OCI-LY7 (cell line): ENCODE measurements at regions not wholly inside any gene's neighbourhood (a gene's known extent, or its start where the extent isn't known, plus 50 kb on each side); places are given as distances from the start of the nearest gene placed in this dataset.

Source experiments
- BruUV-seq: library from RNA; stranded (reverse); fragments of 400-500 nt; replicated peaks from 2 replicates; lab custom pipeline; 2021; lab: Mats Ljungman, UMichigan
- CTCF ChIA-PET: fragments of 300-600 bp; sonication (Branson Sonifier 250); formaldehyde crosslinking; loops from one replicate; lab custom pipeline; 2022; ENCODE audit warnings: antibody characterized with exemption; ENCODE audit not compliant: unreplicated experiment; lab: Charles Lee
- POLR2A ChIA-PET: fragments of 300-600 bp; sonication (Branson Sonifier 250); formaldehyde crosslinking; loops from one replicate; lab custom pipeline; 2022; ENCODE audit warnings: antibody characterized with exemption; lab: Charles Lee
- DNase-seq: peaks from one replicate; pipeline ENCODE4 v3.0.0-alpha.2; 2015; ENCODE audit warnings: low spot score
- H2AFZ ChIP-seq: fragments of 200-600 bp; sonication (generic), shearing (Covaris generic); 2 replicates; pipeline ENCODE4 v1.6.1; 2014; ENCODE audit warnings: mild to moderate bottlenecking, antibody characterized with exemption, low read length, moderate library complexity
- H3K27ac ChIP-seq: fragments of 200-600 bp; sonication (generic); 2 replicates; pipeline ENCODE4 v1.5.1; 2014; ENCODE audit warnings: mixed run types, low read depth, mild to moderate bottlenecking, moderate library complexity, low read length, inconsistent platforms; ENCODE audit not compliant: poor library complexity, severe bottlenecking
- H3K36me3 ChIP-seq: fragments of 200-600 bp; sonication (generic); 2 replicates; pipeline ENCODE4 v1.6.1; 2014; ENCODE audit warnings: mild to moderate bottlenecking, antibody characterized with exemption, low read length, moderate library complexity, mixed read lengths; ENCODE audit not compliant: insufficient read depth
- H3K4me1 ChIP-seq: fragments of 200-600 bp; sonication (generic); 2 replicates; pipeline ENCODE4 v1.5.1; 2014; ENCODE audit warnings: mild to moderate bottlenecking, low read length; ENCODE audit not compliant: insufficient read depth, poor library complexity, severe bottlenecking
- H3K4me2 ChIP-seq: fragments of 200-600 bp; sonication (generic); 2 replicates; pipeline ENCODE4 v1.6.1; 2014; ENCODE audit warnings: mild to moderate bottlenecking, low read length
- H3K4me3 ChIP-seq: fragments of 200-600 bp; sonication (generic); 2 replicates; pipeline ENCODE4 v1.5.1; 2014; ENCODE audit warnings: mild to moderate bottlenecking, low read depth, low read length; ENCODE audit not compliant: poor library complexity, severe bottlenecking
- H3K79me2 ChIP-seq: fragments of 200-600 bp; sonication (generic); 2 replicates; pipeline ENCODE4 v1.6.1; 2016; ENCODE audit warnings: low read depth, mild to moderate bottlenecking, low read length, moderate library complexity, mixed read lengths; ENCODE audit not compliant: insufficient read depth
- H3K9me2 ChIP-seq: fragments of 200-600 bp; sonication (generic); 2 replicates; pipeline ENCODE4 v1.6.1; 2016; ENCODE audit warnings: mild to moderate bottlenecking, low read length, mixed read lengths; ENCODE audit not compliant: insufficient read depth
- H3K9me3 ChIP-seq: fragments of 200-600 bp; sonication (generic); 2 replicates; pipeline ENCODE4 v1.6.1; 2014; ENCODE audit warnings: mild to moderate bottlenecking, mixed run types, low read length, mixed read lengths
- H4K20me1 ChIP-seq: fragments of 200-600 bp; sonication (generic); 2 replicates; pipeline ENCODE4 v1.6.1; 2014; ENCODE audit warnings: mild to moderate bottlenecking, antibody characterized with exemption, low read length, moderate library complexity, mixed read lengths; ENCODE audit not compliant: insufficient read depth
- EZH2phosphoT487 ChIP-seq: fragments of 200-600 bp; sonication (generic); IDR thresholded peaks from 2 replicates; pipeline ENCODE4 v1.6.1; 2018; ENCODE audit warnings: low read depth, borderline replicate concordance, mild to moderate bottlenecking, mixed run types, antibody characterized with exemption, low read length, moderate library complexity, mixed read lengths
- intact Hi-C: fragments of 100-400 bp; cut with micrococcal nuclease; formaldehyde crosslinking; loops from one replicate; pipeline ENCODE4 v1.10.0; 2022; ENCODE audit not compliant: unreplicated experiment
- TF ChIP-seq, protein P1 (sequence below): fragments of 200-600 bp; sonication (generic); conservative IDR thresholded peaks from 2 replicates; pipeline ENCODE4 v1.5.1; 2014; ENCODE audit warnings: mild to moderate bottlenecking, antibody characterized with exemption, low read length, moderate library complexity, mixed read lengths

GRCh38 chr6:104240865-104241264, 618.9 kb downstream of the HACE1 start:
- H3K4me1 ChIP-seq = no peaks in the 10 kb centered on the region
- H3K79me2 ChIP-seq = no peaks in the 10 kb centered on the region
- H2AFZ ChIP-seq = no peak overlapping the region
- no peaks in the 10 kb centered on the region for H4K20me1 ChIP-seq
- intact Hi-C loops = no loop called here
- BruUV-seq = no TSS peak
- no peak overlapping the region for H3K27ac ChIP-seq
- no peaks in the 10 kb centered on the region for H3K36me3 ChIP-seq
- H3K4me3 ChIP-seq = no peak overlapping the region
- no peak overlapping the region for H3K4me2 ChIP-seq
- TF ChIP-seq, protein P1, sequence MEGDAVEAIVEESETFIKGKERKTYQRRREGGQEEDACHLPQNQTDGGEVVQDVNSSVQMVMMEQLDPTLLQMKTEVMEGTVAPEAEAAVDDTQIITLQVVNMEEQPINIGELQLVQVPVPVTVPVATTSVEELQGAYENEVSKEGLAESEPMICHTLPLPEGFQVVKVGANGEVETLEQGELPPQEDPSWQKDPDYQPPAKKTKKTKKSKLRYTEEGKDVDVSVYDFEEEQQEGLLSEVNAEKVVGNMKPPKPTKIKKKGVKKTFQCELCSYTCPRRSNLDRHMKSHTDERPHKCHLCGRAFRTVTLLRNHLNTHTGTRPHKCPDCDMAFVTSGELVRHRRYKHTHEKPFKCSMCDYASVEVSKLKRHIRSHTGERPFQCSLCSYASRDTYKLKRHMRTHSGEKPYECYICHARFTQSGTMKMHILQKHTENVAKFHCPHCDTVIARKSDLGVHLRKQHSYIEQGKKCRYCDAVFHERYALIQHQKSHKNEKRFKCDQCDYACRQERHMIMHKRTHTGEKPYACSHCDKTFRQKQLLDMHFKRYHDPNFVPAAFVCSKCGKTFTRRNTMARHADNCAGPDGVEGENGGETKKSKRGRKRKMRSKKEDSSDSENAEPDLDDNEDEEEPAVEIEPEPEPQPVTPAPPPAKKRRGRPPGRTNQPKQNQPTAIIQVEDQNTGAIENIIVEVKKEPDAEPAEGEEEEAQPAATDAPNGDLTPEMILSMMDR = no peak
- TF ChIP-seq EZH2phosphoT487 = no peak
- DNase-seq = no peak
- ChIA-PET POLR2A (interaction anchor here (1.2 to 1.4 kb wide), 2 partner anchors 13 to 69 kb away, joined by 3 to 5 read pairs; no protein-coding TSS in a partner anchor), CTCF (no interaction called here)
- H3K9me3 ChIP-seq = no peaks in the 10 kb centered on the region
- H3K9me2 ChIP-seq = no peaks in the 10 kb centered on the region

- Histone ChIP-seq H3K79me2 (no peaks in the 10 kb centered on the region), H4K20me1 (no peaks in the 10 kb centered on the region), H3K27ac (no peak overlapping the region), H2AFZ (no peak overlapping the region), H3K36me3 (no peaks in the 10 kb centered on the region), H3K9me2 (no peaks in the 10 kb centered on the region), H3K9me3 (no peaks in the 10 kb centered on the region), H3K4me3 (no peak overlapping the region), H3K4me2 (no peak overlapping the region), H3K4me1 (no peaks in the 10 kb centered on the region)
- intact Hi-C loops = no loop called here
- CTCF ChIA-PET = no interaction called here
- DNase-seq = no peak
- BruUV-seq = no TSS peak
- no peak for TF ChIP-seq EZH2phosphoT487
- TF ChIP-seq, protein P1 = no peak
- POLR2A ChIA-PET = interaction anchor here (1.4 kb wide), 1 partner anchor 13 kb away, joined by 5 read pairs; no protein-coding TSS in a partner anchor
These were observed 619.7 kb downstream of the HACE1 start for GRCh38 chr6:104239971-104240370.

DNA sequence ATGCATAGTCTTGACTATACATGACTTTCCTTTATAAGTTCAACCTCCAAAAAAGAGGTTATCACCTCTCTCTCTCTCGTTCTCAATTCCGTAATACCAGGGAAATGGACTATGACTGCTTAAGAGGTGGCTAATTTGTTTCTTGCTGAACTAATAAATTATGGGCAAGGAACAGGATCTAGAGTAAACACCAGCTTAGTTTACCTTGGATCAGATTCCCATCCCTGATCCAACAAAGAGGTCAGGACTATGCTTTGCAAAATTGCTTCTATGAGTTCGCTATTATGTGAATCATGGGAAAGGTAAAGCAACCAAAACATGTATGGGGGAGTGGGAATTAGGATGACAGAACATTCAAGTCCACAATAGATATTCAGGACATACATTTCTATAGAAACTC, 630.7 kb downstream of the HACE1 start:
- BruUV-seq = no TSS peak
- H3K9me2 ChIP-seq = no peaks in the 10 kb centered on the region
- no peak overlapping the region for H2AFZ ChIP-seq
- no peaks in the 10 kb centered on the region for H3K79me2 ChIP-seq
- no peak for DNase-seq
- ChIA-PET CTCF (no interaction called here), POLR2A (interaction anchor here (0.5 to 1.7 kb wide), 2 partner anchors 75 to 391 kb away, joined by 3 read pairs; no protein-coding TSS in a partner anchor)
- H3K27ac ChIP-seq = no peak overlapping the region
- H4K20me1 ChIP-seq = no peaks in the 10 kb centered on the region
- no peak overlapping the region for H3K4me2 ChIP-seq
- no peaks in the 10 kb centered on the region for H3K9me3 ChIP-seq
- H3K36me3 ChIP-seq = no peaks in the 10 kb centered on the region
- no peaks in the 10 kb centered on the region for H3K4me1 ChIP-seq
- TF ChIP-seq, protein P1 = no peak
- no peak for TF ChIP-seq EZH2phosphoT487
- H3K4me3 ChIP-seq = no peak overlapping the region
- intact Hi-C loops = no loop called here
